RWPE2 (cell line): ENCODE measurements at regions not wholly inside any gene's neighbourhood (a gene's known extent, or its start where the extent isn't known, plus 50 kb on each side); places are given as distances from the start of the nearest gene placed in this dataset.

Experiments used
- ATAC-seq: fragments of 200-7000 bp; cut with Tn5 transposase; 3 replicates; pipeline ENCODE4 v1.9.1; 2021; ENCODE audit warnings: low read depth
- DNase-seq: peaks from one replicate; pipeline ENCODE4 v3.0.0-alpha.2; 2020; ENCODE audit warnings: low spot score
- H3K27ac ChIP-seq: fragments of 450-650 bp; 2 replicates; pipeline ENCODE4 v1.5.1; 2017; ENCODE audit warnings: mild to moderate bottlenecking; ENCODE audit not compliant: poor library complexity, severe bottlenecking
- H3K27me3 ChIP-seq: fragments of 250-450 bp; sonication (Bioruptor Pico); 2 replicates; pipeline ENCODE4 v1.5.1; 2021; ENCODE audit warnings: mild to moderate bottlenecking, moderate library complexity; ENCODE audit not compliant: insufficient read depth, poor library complexity, severe bottlenecking
- H3K36me3 ChIP-seq: fragments of 250-450 bp; sonication (Bioruptor Pico); 2 replicates; pipeline ENCODE4 v1.5.1; 2020; ENCODE audit warnings: low read depth, mild to moderate bottlenecking, moderate library complexity
- H3K4me1 ChIP-seq: fragments of 250-450 bp; sonication (Bioruptor Pico); 2 replicates; pipeline ENCODE4 v1.5.1; 2021; ENCODE audit warnings: mild to moderate bottlenecking, moderate library complexity; ENCODE audit not compliant: insufficient read depth, poor library complexity, severe bottlenecking
- H3K4me3 ChIP-seq: fragments of 250-450 bp; sonication (Bioruptor Pico); 2 replicates; pipeline ENCODE4 v1.5.1; 2021; ENCODE audit warnings: mild to moderate bottlenecking, moderate library complexity; ENCODE audit not compliant: severe bottlenecking
- H3K9me3 ChIP-seq: fragments of 250-450 bp; sonication (Bioruptor Pico); 2 replicates; pipeline ENCODE4 v1.5.1; 2021; ENCODE audit warnings: mild to moderate bottlenecking, moderate library complexity; ENCODE audit not compliant: severe bottlenecking
- CTCF ChIP-seq: fragments of 450-650 bp; IDR thresholded peaks from one replicate; pipeline ENCODE4 v1.5.1; 2017; ENCODE audit warnings: mild to moderate bottlenecking, moderate library complexity; ENCODE audit not compliant: poor library complexity, severe bottlenecking

- no peaks in the 10 kb centered on the region for H3K9me3 ChIP-seq
- ATAC-seq, result no peak
Measured at GRCh38 chr5:124873713-124874112, 127.3 kb upstream of the ZNF608 start.

GRCh38 chr5:124876566-124876965 is 130.1 kb upstream of the ZNF608 start:
- H3K36me3 ChIP-seq, result no peaks in the 10 kb centered on the region
- H3K27ac ChIP-seq, result no peak overlapping the region
- TF ChIP-seq CTCF, result no peak
- no peaks in the 10 kb centered on the region for H3K9me3 ChIP-seq
- DNase-seq (no peak), ATAC-seq (no peak)
- H3K4me1 ChIP-seq, result no peaks in the 10 kb centered on the region
- H3K4me3 ChIP-seq, result no peak overlapping the region
- no peaks in the 10 kb centered on the region for H3K27me3 ChIP-seq

More at GRCh38 chr5:124873713-124874112, 127.3 kb upstream of the ZNF608 start:
- no peak for DNase-seq
- Histone ChIP-seq H3K27ac (no peak overlapping the region), H3K36me3 (no peaks in the 10 kb centered on the region), H3K4me1 (no peaks in the 10 kb centered on the region), H3K27me3 (no peaks in the 10 kb centered on the region), H3K4me3 (no peak overlapping the region)
- TF ChIP-seq CTCF, result no peak

- H3K4me1 ChIP-seq, result no peaks in the 10 kb centered on the region
- H3K27ac ChIP-seq, result no peak overlapping the region
- no peaks in the 10 kb centered on the region for H3K9me3 ChIP-seq
- TF ChIP-seq CTCF, result no peak
- H3K36me3 ChIP-seq, result no peaks in the 10 kb centered on the region
- DNase-seq, result no peak
- no peaks in the 10 kb centered on the region for H3K27me3 ChIP-seq
- H3K4me3 ChIP-seq, result no peak overlapping the region
- no peak for ATAC-seq
Measured at GRCh38 chr5:124876983-124877382, 130.5 kb upstream of the ZNF608 start.

- Histone ChIP-seq H3K36me3 (no peaks in the 10 kb centered on the region), H3K4me3 (no peak overlapping the region), H3K4me1 (no peaks in the 10 kb centered on the region), H3K27ac (no peak overlapping the region), H3K27me3 (no peaks in the 10 kb centered on the region), H3K9me3 (no peaks in the 10 kb centered on the region)
- TF ChIP-seq CTCF, result no peak
- ATAC-seq (no peak), DNase-seq (no peak)
Measured at GRCh38 chr5:124877501-124878146, 131.2 kb upstream of the ZNF608 start.

GRCh38 chr5:124878583-124879342 is 132.3 kb upstream of the ZNF608 start:
- no peaks in the 10 kb centered on the region for H3K9me3 ChIP-seq
- DNase-seq (no peak), ATAC-seq (no peak)
- H3K27me3 ChIP-seq, result no peaks in the 10 kb centered on the region
- no peak for TF ChIP-seq CTCF
- H3K4me3 ChIP-seq, result no peak overlapping the region
- H3K36me3 ChIP-seq, result no peaks in the 10 kb centered on the region
- no peak overlapping the region for H3K27ac ChIP-seq
- no peaks in the 10 kb centered on the region for H3K4me1 ChIP-seq
